ENCODE measurements at regions not wholly inside any gene's neighbourhood (a gene's known extent, or its start where the extent isn't known, plus 50 kb on each side); places are given as distances from the start of the nearest gene placed in this dataset.

DNA sequence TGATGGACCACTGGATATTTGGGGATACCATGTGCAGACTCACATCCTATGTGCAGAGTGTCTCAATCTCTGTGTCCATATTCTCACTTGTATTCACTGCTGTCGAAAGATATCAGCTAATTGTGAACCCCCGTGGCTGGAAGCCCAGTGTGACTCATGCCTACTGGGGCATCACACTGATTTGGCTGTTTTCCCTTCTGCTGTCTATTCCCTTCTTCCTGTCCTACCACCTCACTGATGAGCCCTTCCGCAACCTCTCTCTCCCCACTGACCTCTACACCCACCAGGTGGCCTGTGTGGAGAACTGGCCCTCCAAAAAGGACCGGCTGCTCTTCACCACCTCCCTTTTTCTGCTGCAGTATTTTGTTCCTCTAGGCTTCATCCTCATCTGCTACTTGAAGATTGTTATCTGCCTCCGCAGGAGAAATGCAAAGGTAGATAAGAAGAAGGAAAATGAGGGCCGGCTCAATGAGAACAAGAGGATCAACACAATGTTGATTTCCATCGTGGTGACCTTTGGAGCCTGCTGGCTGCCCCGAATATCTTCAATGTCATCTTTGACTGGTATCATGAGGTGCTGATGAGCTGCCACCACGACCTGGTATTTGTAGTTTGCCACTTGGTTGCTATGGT lies 54.5 kb upstream of the HNRNPA0 start:
- POLR2A ChIA-PET, result no interaction called here

GRCh38 chr5:137815202-137815990 lies 52.3 kb upstream of the MYOT start:
- POLR2A ChIA-PET, result no interaction called here
- Mint-ChIP-seq H3K27ac (ENCODE audit: unreplicated experiment) (no peak overlapping the region), H3K9me3 (ENCODE audit: unreplicated experiment) (peaks cover 12% of the 10 kb centered on the region), H3K4me1 (ENCODE audit: low read depth, unreplicated experiment) (no peaks in the 10 kb centered on the region), H3K36me3 (ENCODE audit: insufficient read depth, unreplicated experiment) (no peaks in the 10 kb centered on the region), H3K4me3 (ENCODE audit: unreplicated experiment) (no peak overlapping the region), H3K27me3 (ENCODE audit: insufficient read depth, unreplicated experiment) (no peaks in the 10 kb centered on the region)
- TF ChIP-seq, protein P1, sequence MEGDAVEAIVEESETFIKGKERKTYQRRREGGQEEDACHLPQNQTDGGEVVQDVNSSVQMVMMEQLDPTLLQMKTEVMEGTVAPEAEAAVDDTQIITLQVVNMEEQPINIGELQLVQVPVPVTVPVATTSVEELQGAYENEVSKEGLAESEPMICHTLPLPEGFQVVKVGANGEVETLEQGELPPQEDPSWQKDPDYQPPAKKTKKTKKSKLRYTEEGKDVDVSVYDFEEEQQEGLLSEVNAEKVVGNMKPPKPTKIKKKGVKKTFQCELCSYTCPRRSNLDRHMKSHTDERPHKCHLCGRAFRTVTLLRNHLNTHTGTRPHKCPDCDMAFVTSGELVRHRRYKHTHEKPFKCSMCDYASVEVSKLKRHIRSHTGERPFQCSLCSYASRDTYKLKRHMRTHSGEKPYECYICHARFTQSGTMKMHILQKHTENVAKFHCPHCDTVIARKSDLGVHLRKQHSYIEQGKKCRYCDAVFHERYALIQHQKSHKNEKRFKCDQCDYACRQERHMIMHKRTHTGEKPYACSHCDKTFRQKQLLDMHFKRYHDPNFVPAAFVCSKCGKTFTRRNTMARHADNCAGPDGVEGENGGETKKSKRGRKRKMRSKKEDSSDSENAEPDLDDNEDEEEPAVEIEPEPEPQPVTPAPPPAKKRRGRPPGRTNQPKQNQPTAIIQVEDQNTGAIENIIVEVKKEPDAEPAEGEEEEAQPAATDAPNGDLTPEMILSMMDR (IDR thresholded peaks at IDR 0.05; ENCODE audit: insufficient read depth in 1 of 2, low read depth in 1 of 2, low read length in 1 of 2, severe bottlenecking in 1 of 2, unreplicated experiment in 1 of 2), result no peak
- CTCF ChIA-PET, result interaction anchor here (1.0 kb wide), 1 partner anchor 8 kb away, joined by 4 read pairs; no protein-coding TSS in a partner anchor
- no peak for DNase-seq
- no peaks in the 10 kb centered on the region for H3K4me1 ChIP-seq
- H3K27me3 ChIP-seq (replicated peaks; ENCODE audit: control insufficient read depth, insufficient read depth, low read length), result no peaks in the 10 kb centered on the region
- no peaks in the 10 kb centered on the region for H3K9me3 ChIP-seq
- no peaks in the 10 kb centered on the region for H3K36me3 ChIP-seq (ENCODE audit: control insufficient read depth, insufficient read depth, low read length)
- intact Hi-C loops (cut with micrococcal nuclease; ENCODE audit: unreplicated experiment), result no loop called here
- H3K4me3 ChIP-seq (ENCODE audit: low read depth, low read length), result no peak overlapping the region
- BruUV-seq (replicated peaks), result no TSS peak

More for the DNA sequence above, 54.5 kb upstream of the HNRNPA0 start:
- peaks cover 5% of the 10 kb centered on the region for H3K36me3 Mint-ChIP-seq (ENCODE audit: insufficient read depth, unreplicated experiment)
- no TSS peak for BruUV-seq (replicated peaks)
- H3K9me3 ChIP-seq, result no peaks in the 10 kb centered on the region
- 0 out of 2 replicates have a peak, but pooled peaks cover 3% of the 10 kb centered on the region for H3K4me1 ChIP-seq
- no peaks in the 10 kb centered on the region for H3K27me3 Mint-ChIP-seq (ENCODE audit: insufficient read depth, unreplicated experiment)
- TF ChIP-seq, protein P1 (IDR thresholded peaks at IDR 0.05; ENCODE audit: insufficient read depth in 1 of 2, low read depth in 1 of 2, low read length in 1 of 2, severe bottlenecking in 1 of 2, unreplicated experiment in 1 of 2), result no peak
- intact Hi-C loops (cut with micrococcal nuclease; ENCODE audit: unreplicated experiment), result no loop called here
- no peaks in the 10 kb centered on the region for H3K36me3 ChIP-seq (ENCODE audit: control insufficient read depth, insufficient read depth, low read length)
- CTCF ChIA-PET, result no interaction called here
- H3K27ac Mint-ChIP-seq (ENCODE audit: unreplicated experiment), result no peak overlapping the region
- no peak overlapping the region for H3K4me3 Mint-ChIP-seq (ENCODE audit: unreplicated experiment)
- no peaks in the 10 kb centered on the region; the same call in 1 of the 2 replicates for H3K27me3 ChIP-seq (replicated peaks; ENCODE audit: control insufficient read depth, insufficient read depth, low read length)
- H3K4me1 Mint-ChIP-seq (ENCODE audit: low read depth, unreplicated experiment), result peaks cover 8% of the 10 kb centered on the region
- DNase-seq, result no peak
- no peak overlapping the region for H3K4me3 ChIP-seq (ENCODE audit: low read depth, low read length)
- peaks cover 12% of the 10 kb centered on the region for H3K9me3 Mint-ChIP-seq (ENCODE audit: unreplicated experiment)
